ENCODE measurements at regions not wholly inside any gene's neighbourhood (a gene's known extent, or its start where the extent isn't known, plus 50 kb on each side); places are given as distances from the start of the nearest gene placed in this dataset.

GRCh38 chr3:43894176-43895049 is 203.7 kb downstream of the ABHD5 start:
- no peak for TF ChIP-seq CTCF (IDR thresholded peaks at IDR 0.05)
- TF ChIP-seq POLR2A (IDR thresholded peaks at IDR 0.05) = no peak
